Spleen (tissue), 7 donors: ENCODE measurements at regions not wholly inside any gene's neighbourhood (a gene's known extent, or its start where the extent isn't known, plus 50 kb on each side); places are given as distances from the start of the nearest gene placed in this dataset.

Experiments used
- CTCF ChIP-seq, 11 experiments: fragments of 200-600 bp in 7 of 11; fragments of 450-650 bp in 4 of 11; sonication (generic) in 4 of 11; IDR thresholded peaks in 8 of 11; conservative IDR thresholded peaks in 3 of 11; 1 replicate in 7 of 11; 2 replicates in 4 of 11; pipeline versions ENCODE4 v1.4.0 to v1.8.0; 2016 to 2021; ENCODE audit warnings: antibody characterized with exemption in 11 of 11, inconsistent platforms in 4 of 11, mild to moderate bottlenecking in 1 of 11
- POLR2A ChIP-seq, 3 donors: fragments of 450-650 bp; IDR thresholded peaks; one replicate each; pipeline ENCODE4 v1.5.1; 2017; ENCODE audit warnings: antibody characterized with exemption in 3 of 3, mild to moderate bottlenecking in 1 of 3
- POLR2AphosphoS5 ChIP-seq, 3 donors: sonication (generic); formaldehyde crosslinking; IDR thresholded peaks; one replicate each; pipeline ENCODE4 v1.5.1; 2017; ENCODE audit warnings: antibody characterized with exemption in 3 of 3
- donor health status: DM: no; HTN: no; CAD: no; lungs with moderate emphysema.
- donor health status: DM: no; HTN: no; CAD: no.
- donor health status: DM: no; HTN: no; CAD: no.

DNA sequence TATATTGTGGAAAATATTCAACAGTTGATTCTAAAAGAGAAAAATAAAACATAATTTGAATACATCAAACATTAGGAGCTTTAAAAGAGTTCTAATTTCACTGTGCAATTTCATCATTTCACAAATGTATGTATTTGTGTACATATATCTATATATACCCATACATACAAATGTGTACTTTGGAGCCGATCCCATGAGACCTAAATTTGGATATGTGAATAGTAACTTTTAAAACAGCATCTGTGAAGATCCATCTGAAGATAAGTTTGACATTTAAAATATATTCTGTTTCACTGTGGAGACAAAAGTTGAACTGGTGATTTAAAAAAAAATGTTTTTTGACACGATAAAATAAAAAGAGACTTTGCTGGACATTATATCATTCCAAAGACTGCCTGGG, 374.0 kb downstream of the TMA16 start:
- TF ChIP-seq POLR2AphosphoS5 (IDR thresholded peaks at IDR 0.05) (no peak), CTCF (IDR thresholded peaks at IDR 0.05 in 8 of 11, conservative IDR thresholded peaks at IDR 0.05 in 3 of 11) (no peak), POLR2A (IDR thresholded peaks at IDR 0.05) (no peak)
